Loucy (cell line): ENCODE measurements at regions not wholly inside any gene's neighbourhood (a gene's known extent, or its start where the extent isn't known, plus 50 kb on each side); places are given as distances from the start of the nearest gene placed in this dataset.

Source experiments
- H2AFZ ChIP-seq: fragments of 200-600 bp; sonication (generic); 2 replicates; pipeline ENCODE4 v1.6.0; 2016; ENCODE audit warnings: antibody characterized with exemption, mild to moderate bottlenecking, low read length, moderate library complexity
- H3F3A ChIP-seq: fragments of 200-600 bp; 2 replicates; pipeline ENCODE4 v1.6.0; 2016; ENCODE audit warnings: antibody characterized with exemption, low read depth, mild to moderate bottlenecking
- H3K27me3 ChIP-seq: fragments of 200-600 bp; sonication (generic); 2 replicates; pipeline ENCODE4 v1.6.1; 2014; ENCODE audit warnings: low read length, mild to moderate bottlenecking; ENCODE audit not compliant: insufficient read depth, poor library complexity, severe bottlenecking
- H3K36me3 ChIP-seq: fragments of 200-600 bp; sonication (generic); 2 replicates; pipeline ENCODE4 v1.6.1; 2016; ENCODE audit warnings: low read length; ENCODE audit not compliant: insufficient read depth
- H3K4me1 ChIP-seq: fragments of 200-600 bp; sonication (generic); 2 replicates; pipeline ENCODE4 v1.5.1; 2014; ENCODE audit warnings: low read length, mild to moderate bottlenecking; ENCODE audit not compliant: insufficient read depth, poor library complexity, severe bottlenecking
- H3K4me2 ChIP-seq: fragments of 200-600 bp; sonication (generic); 2 replicates; pipeline ENCODE4 v1.6.0; 2014; ENCODE audit warnings: antibody characterized with exemption, low read length, low read depth, mild to moderate bottlenecking; ENCODE audit not compliant: poor library complexity, severe bottlenecking
- H3K4me3 ChIP-seq: fragments of 200-600 bp; sonication (generic); 2 replicates; pipeline ENCODE4 v1.5.1; 2014; ENCODE audit warnings: low read length, mild to moderate bottlenecking, mixed read lengths; ENCODE audit not compliant: poor library complexity, severe bottlenecking
- H3K79me2 ChIP-seq: fragments of 200-600 bp; sonication (generic); 2 replicates; pipeline ENCODE4 v1.6.1; 2014; ENCODE audit warnings: low read length; ENCODE audit not compliant: insufficient read depth
- H3K9ac ChIP-seq: fragments of 200-600 bp; sonication (generic); 2 replicates; pipeline ENCODE4 v1.6.0; 2014; ENCODE audit warnings: mild to moderate bottlenecking, low read depth, low read length, moderate library complexity; ENCODE audit not compliant: poor library complexity, severe bottlenecking
- H3K9me2 ChIP-seq: fragments of 200-600 bp; sonication (generic); replicated peaks from 2 replicates; pipeline ENCODE4 v1.6.1; 2016; ENCODE audit warnings: low read depth, low read length, mixed read lengths
- H3K9me3 ChIP-seq: fragments of 200-600 bp; sonication (generic); 2 replicates; pipeline ENCODE4 v1.6.1; 2014; ENCODE audit warnings: mild to moderate bottlenecking, antibody characterized with exemption, low read length, low read depth; ENCODE audit not compliant: insufficient read depth
- H4K20me1 ChIP-seq: fragments of 200-600 bp; sonication (generic); 2 replicates; pipeline ENCODE4 v1.6.0; 2014; ENCODE audit warnings: antibody characterized with exemption, low read length, mild to moderate bottlenecking; ENCODE audit not compliant: insufficient read depth, poor library complexity, severe bottlenecking
- CTCF ChIP-seq: fragments of 200-600 bp; sonication (generic); conservative IDR thresholded peaks from 2 replicates; pipeline ENCODE4 v1.5.1; 2014; ENCODE audit warnings: mild to moderate bottlenecking, antibody characterized with exemption, low read length
- EZH2phosphoT487 ChIP-seq: fragments of 200-600 bp; IDR thresholded peaks from 2 replicates; pipeline ENCODE4 v1.6.1; 2018; ENCODE audit warnings: antibody characterized with exemption, mild to moderate bottlenecking, moderate library complexity, borderline replicate concordance

GRCh38 chr5:3742750-3743149 is 147.1 kb downstream of the IRX1 start:
- no peaks in the 10 kb centered on the region for H3K9me2 ChIP-seq
- 0 out of 2 replicates have a peak, but pooled peaks cover 4% of the 10 kb centered on the region for H3K9me3 ChIP-seq
- no peak for TF ChIP-seq EZH2phosphoT487
- H3K27me3 ChIP-seq: no peaks in the 10 kb centered on the region
- no peaks in the 10 kb centered on the region for H3K36me3 ChIP-seq
- H3K4me3 ChIP-seq: no peak overlapping the region
- H3K4me1 ChIP-seq: no peaks in the 10 kb centered on the region
- no peaks in the 10 kb centered on the region for H3K79me2 ChIP-seq
- H3K9ac ChIP-seq: no peak overlapping the region
- no peaks in the 10 kb centered on the region for H4K20me1 ChIP-seq
- no peaks in the 10 kb centered on the region for H3F3A ChIP-seq
- no peak overlapping the region for H3K4me2 ChIP-seq
- no peak overlapping the region for H2AFZ ChIP-seq

DNA sequence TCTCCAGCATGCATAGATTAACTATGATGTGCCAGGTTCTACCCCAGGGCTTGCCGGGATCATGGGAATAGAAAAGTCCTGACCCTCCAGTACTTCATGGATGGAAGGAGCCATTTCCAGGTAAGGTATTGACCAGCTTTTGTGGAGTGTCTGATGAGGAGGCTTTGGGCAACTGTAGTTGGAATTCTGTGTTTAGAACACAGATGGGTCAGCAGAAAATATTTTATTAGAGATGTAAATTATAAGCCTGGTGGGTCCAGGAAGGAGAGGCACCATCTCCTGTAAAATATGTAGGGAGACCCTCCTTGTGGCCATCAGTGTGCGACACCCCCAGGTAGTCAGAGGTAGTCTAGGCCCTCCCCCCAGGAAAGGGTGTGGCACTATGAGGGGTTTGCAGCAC is 156.2 kb downstream of the IRX1 start:
- no peak overlapping the region for H3K4me2 ChIP-seq
- H3K36me3 ChIP-seq: no peaks in the 10 kb centered on the region
- no peaks in the 10 kb centered on the region; the same call in 1 of the 2 replicates for H3K9me3 ChIP-seq
- H3F3A ChIP-seq: no peaks in the 10 kb centered on the region
- H2AFZ ChIP-seq: no peak overlapping the region
- TF ChIP-seq CTCF: no peak
- TF ChIP-seq EZH2phosphoT487: no peak
- no peaks in the 10 kb centered on the region for H3K27me3 ChIP-seq
- no peak overlapping the region for H3K9ac ChIP-seq
- no peaks in the 10 kb centered on the region for H4K20me1 ChIP-seq
- H3K4me1 ChIP-seq: no peaks in the 10 kb centered on the region
- no peaks in the 10 kb centered on the region for H3K9me2 ChIP-seq
- no peaks in the 10 kb centered on the region for H3K79me2 ChIP-seq
- no peak overlapping the region for H3K4me3 ChIP-seq

DNA sequence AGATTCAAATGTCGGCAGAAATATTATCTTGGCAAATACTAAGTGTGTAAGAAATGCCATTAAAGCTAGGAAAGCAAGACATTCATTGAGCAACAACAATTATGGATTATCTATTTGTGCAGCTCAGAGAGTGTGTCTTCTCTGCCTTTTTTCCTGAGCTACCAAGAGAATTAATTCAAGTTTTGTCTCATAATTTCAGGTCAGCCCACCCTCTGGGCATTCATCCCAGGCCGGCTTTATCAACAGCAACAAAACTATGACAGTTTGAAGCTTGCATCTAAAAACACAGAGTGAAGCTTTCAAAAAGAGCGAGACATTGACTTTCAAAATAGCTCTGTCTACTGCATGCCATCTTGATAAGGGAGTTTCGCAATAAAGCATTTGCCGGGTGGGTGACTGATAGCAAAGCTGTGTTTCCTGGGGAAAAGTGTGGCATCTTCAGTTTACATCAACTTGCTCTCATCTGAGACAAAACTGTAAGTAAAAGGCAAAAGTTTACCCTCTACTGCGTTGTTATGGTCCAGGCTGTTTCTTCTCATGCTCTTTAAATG is 182.4 kb downstream of the IRX1 start:
- H2AFZ ChIP-seq: no peak overlapping the region

More for the DNA sequence above, 182.4 kb downstream of the IRX1 start:
- H3K27me3 ChIP-seq: no peaks in the 10 kb centered on the region
- no peaks in the 10 kb centered on the region for H3K79me2 ChIP-seq
- no peaks in the 10 kb centered on the region for H4K20me1 ChIP-seq
- no peaks in the 10 kb centered on the region for H3K36me3 ChIP-seq
- TF ChIP-seq CTCF (no peak), EZH2phosphoT487 (no peak)
- H3F3A ChIP-seq: no peaks in the 10 kb centered on the region
- H3K4me2 ChIP-seq: no peak overlapping the region
- H3K4me3 ChIP-seq: no peak overlapping the region
- no peak overlapping the region for H3K9ac ChIP-seq
- no peaks in the 10 kb centered on the region for H3K4me1 ChIP-seq
- no peaks in the 10 kb centered on the region for H3K9me3 ChIP-seq
- no peaks in the 10 kb centered on the region for H3K9me2 ChIP-seq
